Endothelial cell of umbilical vein (primary cell): ENCODE measurements at regions not wholly inside any gene's neighbourhood (a gene's known extent, or its start where the extent isn't known, plus 50 kb on each side); places are given as distances from the start of the nearest gene placed in this dataset.

ENCODE experiments used
- BruUV-seq: library from RNA; stranded (reverse); fragments of 400-500 nt; replicated peaks from 2 replicates; lab custom pipeline; 2021; lab: Mats Ljungman, UMichigan
- CTCF ChIA-PET: fragments of 300-600, 350-600 bp; sonication (Branson Sonifier 250); formaldehyde crosslinking; loops from one replicate; lab custom pipeline; 2021; ENCODE audit warnings: antibody characterized with exemption, inconsistent platforms; lab: Charles Lee
- POLR2A ChIA-PET: fragments of 300-600, 350-600 bp; sonication (Branson Sonifier 250); formaldehyde crosslinking; loops from one replicate; lab custom pipeline; 2021; ENCODE audit warnings: antibody characterized with exemption, inconsistent platforms; lab: Charles Lee
- DNase-seq: peaks from one replicate; pipeline ENCODE4 v3.0.0-alpha.2; 2011; ENCODE audit warnings: low read depth, low spot score
- FAIRE-seq: peaks from 2 replicates; lab custom pipeline; 2011; peaks lifted over from hg19 to GRCh38; lab: Jason Lieb, UNC
- H2AFZ ChIP-seq: 2 replicates; pipeline ENCODE4 v1.6.0; 2012; ENCODE audit warnings: low read depth, low read length, control low read depth, inconsistent platforms
- H3K27ac ChIP-seq: 2 replicates; pipeline ENCODE4 v1.5.1; 2011; ENCODE audit warnings: low read depth, mild to moderate bottlenecking, control low read depth, low read length, moderate library complexity; ENCODE audit not compliant: insufficient read depth
- H3K27me3 ChIP-seq, 2 experiments: 2 replicates each; pipeline versions ENCODE4 v1.6.0 to v1.6.1; 2011; ENCODE audit warnings: low read length in 2 of 2, mixed read lengths in 1 of 2; ENCODE audit not compliant: control insufficient read depth in 2 of 2, insufficient read depth in 2 of 2
- H3K36me3 ChIP-seq, 2 experiments: 2 replicates in 1 of 2; 3 replicates in 1 of 2; pipeline ENCODE4 v1.5.1; 2011; ENCODE audit warnings: low read length in 2 of 2, mild to moderate bottlenecking in 1 of 2, moderate library complexity in 1 of 2; ENCODE audit not compliant: control insufficient read depth in 2 of 2, insufficient read depth in 2 of 2; ENCODE audit errors: extremely low read depth in 1 of 2
- H3K4me1 ChIP-seq: 3 replicates; pipeline ENCODE4 v1.5.1; 2011; ENCODE audit warnings: mild to moderate bottlenecking, low read length; ENCODE audit not compliant: control insufficient read depth, insufficient read depth; ENCODE audit errors: extremely low read depth
- H3K4me2 ChIP-seq: 2 replicates; pipeline ENCODE4 v1.6.1; 2011; ENCODE audit warnings: low read length, control low read depth, mixed read lengths; ENCODE audit not compliant: insufficient read depth
- H3K4me3 ChIP-seq, 3 experiments: fragments of 200-600 bp in 1 of 3; sonication (generic), shearing (Covaris generic) in 1 of 3; replicated peaks in 1 of 3; 2 replicates each; pipeline ENCODE4 v1.5.1; 2011 to 2016; ENCODE audit warnings: control low read depth in 3 of 3, low read length in 3 of 3, mild to moderate bottlenecking in 2 of 3, inconsistent platforms in 1 of 3, low read depth in 1 of 3, moderate library complexity in 1 of 3; ENCODE audit not compliant: insufficient read depth in 1 of 3
- H3K79me2 ChIP-seq: 2 replicates; pipeline ENCODE4 v1.6.0; 2012; ENCODE audit warnings: low read length, inconsistent platforms; ENCODE audit not compliant: control insufficient read depth, insufficient read depth
- H3K9ac ChIP-seq: replicated peaks from 2 replicates; pipeline ENCODE3; 2011; ENCODE audit warnings: low read length, control low read depth; ENCODE audit not compliant: insufficient read depth; ENCODE audit errors: extremely low read depth
- H3K9me1 ChIP-seq: replicated peaks from 3 replicates; pipeline ENCODE4 v1.6.0; 2011; ENCODE audit warnings: mild to moderate bottlenecking, low read length; ENCODE audit not compliant: control insufficient read depth, insufficient read depth; ENCODE audit errors: extremely low read depth
- H3K9me3 ChIP-seq: replicated peaks from 2 replicates; pipeline ENCODE4 v1.5.1; 2012; ENCODE audit warnings: low read length, inconsistent platforms; ENCODE audit not compliant: control insufficient read depth, insufficient read depth
- H4K20me1 ChIP-seq: replicated peaks from 2 replicates; pipeline ENCODE3; 2011; ENCODE audit warnings: mild to moderate bottlenecking, low read length; ENCODE audit not compliant: control insufficient read depth, insufficient read depth; ENCODE audit errors: extremely low read depth
- EZH2 ChIP-seq: IDR thresholded peaks from 2 replicates; pipeline ENCODE4 v1.6.1; 2012; ENCODE audit warnings: borderline replicate concordance, low read depth, mild to moderate bottlenecking, moderate library complexity, low read length, inconsistent platforms; ENCODE audit not compliant: severe bottlenecking
- FOS ChIP-seq: IDR thresholded peaks from 2 replicates; pipeline ENCODE4 v1.6.1; 2011; ENCODE audit warnings: mild to moderate bottlenecking, low read length, moderate library complexity, borderline replicate concordance; ENCODE audit not compliant: insufficient read depth
- GATA2 ChIP-seq: IDR thresholded peaks from 2 replicates; pipeline ENCODE4 v1.7.0; 2011; ENCODE audit warnings: low read depth, mild to moderate bottlenecking, moderate library complexity, mixed read lengths, low read length; ENCODE audit not compliant: insufficient read length, insufficient read depth
- JUN ChIP-seq: IDR thresholded peaks from 2 replicates; pipeline ENCODE4 v1.6.1; 2011; ENCODE audit warnings: borderline replicate concordance, low read depth; ENCODE audit not compliant: insufficient read length, insufficient read depth
- MYC ChIP-seq: IDR thresholded peaks from one replicate; pipeline ENCODE4 v1.6.1; 2011; ENCODE audit warnings: mild to moderate bottlenecking, low read depth, low read length
- POLR2A ChIP-seq: IDR thresholded peaks from 2 replicates; pipeline ENCODE4 v1.6.1; 2012; ENCODE audit warnings: low read depth, mild to moderate bottlenecking, control low read depth, low read length
- POLR2AphosphoS5 ChIP-seq: IDR thresholded peaks from 2 replicates; pipeline ENCODE4 v1.6.1; 2012; ENCODE audit warnings: low read depth, mild to moderate bottlenecking, control low read depth, low read length, moderate library complexity; ENCODE audit not compliant: insufficient read depth
- dilution Hi-C: fragments of 300-500 bp; cut with MboI; formaldehyde crosslinking; loops from one replicate; pipeline ENCODE4 v1.15.0; 2019; ENCODE audit warnings: low sequenced_read_pairs; ENCODE audit not compliant: extremely low pct_ligation_motif_present
- intact Hi-C: fragments of 100-400 bp; cut with micrococcal nuclease; formaldehyde crosslinking; loops from one replicate; pipeline ENCODE4 v1.10.0; 2022
- TF ChIP-seq, protein P1 (sequence below): IDR thresholded peaks from 2 replicates; pipeline ENCODE4 v1.6.1; 2011; ENCODE audit not compliant: insufficient read depth, insufficient read length
- TF ChIP-seq, protein P2 (sequence below), 2 donors: IDR thresholded peaks; 1 replicate in 1 of 2; 2 replicates in 1 of 2; pipeline ENCODE4 v1.5.1; 2011; ENCODE audit warnings: low read length in 2 of 2, mild to moderate bottlenecking in 2 of 2, moderate library complexity in 2 of 2, control low read depth in 1 of 2, inconsistent platforms in 1 of 2, low read depth in 1 of 2; ENCODE audit not compliant: insufficient read depth in 1 of 2; ENCODE audit errors: extremely low read depth in 1 of 2

DNA sequence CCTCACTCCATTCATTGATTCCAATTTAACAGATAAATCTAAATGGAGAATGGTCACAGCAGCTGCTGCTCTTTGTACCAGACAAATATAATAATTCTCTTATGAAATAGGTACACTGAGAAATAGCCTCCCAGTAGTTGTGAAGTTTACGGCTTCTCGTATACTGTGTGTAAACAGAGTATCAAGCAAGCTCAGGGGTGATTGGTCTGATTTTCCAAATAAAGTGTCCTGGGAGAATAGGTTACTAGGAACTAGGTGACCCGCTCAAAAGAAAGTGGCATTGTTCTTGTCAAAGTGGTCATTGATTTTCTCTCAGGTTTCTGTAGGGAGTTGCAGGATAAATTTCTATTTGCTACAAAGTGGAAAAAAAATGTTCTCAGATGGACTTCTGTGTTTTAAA is 838.2 kb downstream of the RAPGEF2 start:
- intact Hi-C loops = no loop called here
- H3K9ac ChIP-seq = no peak overlapping the region
- TF ChIP-seq, protein P1, sequence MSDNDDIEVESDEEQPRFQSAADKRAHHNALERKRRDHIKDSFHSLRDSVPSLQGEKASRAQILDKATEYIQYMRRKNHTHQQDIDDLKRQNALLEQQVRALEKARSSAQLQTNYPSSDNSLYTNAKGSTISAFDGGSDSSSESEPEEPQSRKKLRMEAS = no peak
- TF ChIP-seq, protein P2, sequence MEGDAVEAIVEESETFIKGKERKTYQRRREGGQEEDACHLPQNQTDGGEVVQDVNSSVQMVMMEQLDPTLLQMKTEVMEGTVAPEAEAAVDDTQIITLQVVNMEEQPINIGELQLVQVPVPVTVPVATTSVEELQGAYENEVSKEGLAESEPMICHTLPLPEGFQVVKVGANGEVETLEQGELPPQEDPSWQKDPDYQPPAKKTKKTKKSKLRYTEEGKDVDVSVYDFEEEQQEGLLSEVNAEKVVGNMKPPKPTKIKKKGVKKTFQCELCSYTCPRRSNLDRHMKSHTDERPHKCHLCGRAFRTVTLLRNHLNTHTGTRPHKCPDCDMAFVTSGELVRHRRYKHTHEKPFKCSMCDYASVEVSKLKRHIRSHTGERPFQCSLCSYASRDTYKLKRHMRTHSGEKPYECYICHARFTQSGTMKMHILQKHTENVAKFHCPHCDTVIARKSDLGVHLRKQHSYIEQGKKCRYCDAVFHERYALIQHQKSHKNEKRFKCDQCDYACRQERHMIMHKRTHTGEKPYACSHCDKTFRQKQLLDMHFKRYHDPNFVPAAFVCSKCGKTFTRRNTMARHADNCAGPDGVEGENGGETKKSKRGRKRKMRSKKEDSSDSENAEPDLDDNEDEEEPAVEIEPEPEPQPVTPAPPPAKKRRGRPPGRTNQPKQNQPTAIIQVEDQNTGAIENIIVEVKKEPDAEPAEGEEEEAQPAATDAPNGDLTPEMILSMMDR (IDR thresholded peaks at IDR 0.05; ENCODE audit: extremely low read depth in 1 of 2, insufficient read depth in 1 of 2, low read depth in 1 of 2, low read length in 2 of 2) = no peak
- TF ChIP-seq POLR2A (no peak), GATA2 (no peak), POLR2AphosphoS5 (no peak)
- H3K27ac ChIP-seq = no peak overlapping the region
- dilution Hi-C loops = no loop called here
- no peak overlapping the region for H2AFZ ChIP-seq
- no peaks in the 10 kb centered on the region for H3K9me3 ChIP-seq
- FAIRE-seq (no peak), DNase-seq (no peak)
- no peak overlapping the region for H3K4me2 ChIP-seq
- BruUV-seq = no TSS peak
- no peaks in the 10 kb centered on the region for H3K4me1 ChIP-seq
- no peaks in the 10 kb centered on the region for H3K79me2 ChIP-seq
- ChIA-PET CTCF (no interaction called here), POLR2A (no interaction called here)
- H4K20me1 ChIP-seq = no peaks in the 10 kb centered on the region
- H3K4me3 ChIP-seq = no peak overlapping the region
- no peaks in the 10 kb centered on the region for H3K36me3 ChIP-seq
- no peaks in the 10 kb centered on the region for H3K27me3 ChIP-seq
- no peaks in the 10 kb centered on the region for H3K9me1 ChIP-seq

DNA sequence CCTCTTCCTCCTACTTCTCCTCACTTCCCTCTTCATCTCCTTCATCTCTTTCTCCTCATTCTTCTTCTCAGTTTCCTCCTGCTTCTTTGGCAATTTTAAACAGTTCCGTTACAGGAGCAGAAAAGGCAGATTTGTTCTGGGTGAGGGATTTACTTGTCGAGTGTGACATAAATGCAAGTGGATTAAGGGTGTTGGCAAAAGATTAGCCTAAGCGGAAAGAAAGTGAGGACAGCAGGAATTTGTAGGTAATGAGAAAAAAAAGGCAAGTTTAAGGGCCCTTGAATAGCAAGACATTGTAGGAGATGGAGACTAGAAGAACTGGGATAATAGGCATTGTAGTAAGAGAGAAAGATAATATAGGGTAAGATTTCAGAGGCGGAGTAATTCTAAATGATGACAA is 841.6 kb downstream of the RAPGEF2 start:
- TF ChIP-seq, protein P1 = no peak
- TF ChIP-seq, protein P2 (IDR thresholded peaks at IDR 0.05; ENCODE audit: extremely low read depth in 1 of 2, insufficient read depth in 1 of 2, low read depth in 1 of 2, low read length in 2 of 2) = no peak
- TF ChIP-seq EZH2 = no peak
- TF ChIP-seq FOS = no peak
- TF ChIP-seq GATA2 = no peak
- no peak for TF ChIP-seq POLR2AphosphoS5
- TF ChIP-seq POLR2A = no peak
- TF ChIP-seq MYC = no peak
- TF ChIP-seq JUN = no peak
- CTCF ChIA-PET = no interaction called here
- FAIRE-seq (no peak), DNase-seq (no peak)
- Histone ChIP-seq H3K4me1 (no peaks in the 10 kb centered on the region), H3K9me1 (no peaks in the 10 kb centered on the region), H3K9ac (no peak overlapping the region), H3K36me3 (no peaks in the 10 kb centered on the region), H2AFZ (no peak overlapping the region), H3K9me3 (no peaks in the 10 kb centered on the region), H3K79me2 (no peaks in the 10 kb centered on the region), H3K4me3 (no peak overlapping the region), H4K20me1 (no peaks in the 10 kb centered on the region), H3K27ac (no peak overlapping the region), H3K4me2 (no peak overlapping the region), H3K27me3 (no peaks in the 10 kb centered on the region)
- BruUV-seq = no TSS peak
- POLR2A ChIA-PET = no interaction called here
- dilution Hi-C loops = no loop called here
- intact Hi-C loops = no loop called here
